COLO829 (cell line): ENCODE measurements at regions not wholly inside any gene's neighbourhood (a gene's known extent, or its start where the extent isn't known, plus 50 kb on each side); places are given as distances from the start of the nearest gene placed in this dataset.

Source experiments
- DNase-seq: peaks from one replicate; pipeline ENCODE4 v3.0.0; 2012; ENCODE audit warnings: low spot score

DNA sequence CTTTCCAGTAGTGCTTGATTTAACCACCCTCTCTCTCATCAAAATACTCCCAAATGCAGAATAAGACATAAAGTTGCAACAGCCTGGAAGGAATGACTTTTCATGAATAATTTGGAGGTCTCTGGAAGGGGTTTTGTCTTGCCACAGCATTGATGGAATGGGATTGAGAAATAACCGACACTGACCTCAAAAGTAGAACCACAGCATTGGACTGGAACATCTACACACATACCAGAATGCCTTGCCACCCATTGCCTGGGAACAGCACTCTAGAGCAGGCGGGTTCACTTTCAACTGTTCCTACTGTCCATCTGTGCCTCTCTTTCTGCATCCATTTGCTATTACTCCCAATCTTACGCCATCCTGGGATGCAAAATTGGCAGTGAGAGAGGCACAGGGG lies 149.1 kb upstream of the USP24 start:
- no peak for DNase-seq

DNA sequence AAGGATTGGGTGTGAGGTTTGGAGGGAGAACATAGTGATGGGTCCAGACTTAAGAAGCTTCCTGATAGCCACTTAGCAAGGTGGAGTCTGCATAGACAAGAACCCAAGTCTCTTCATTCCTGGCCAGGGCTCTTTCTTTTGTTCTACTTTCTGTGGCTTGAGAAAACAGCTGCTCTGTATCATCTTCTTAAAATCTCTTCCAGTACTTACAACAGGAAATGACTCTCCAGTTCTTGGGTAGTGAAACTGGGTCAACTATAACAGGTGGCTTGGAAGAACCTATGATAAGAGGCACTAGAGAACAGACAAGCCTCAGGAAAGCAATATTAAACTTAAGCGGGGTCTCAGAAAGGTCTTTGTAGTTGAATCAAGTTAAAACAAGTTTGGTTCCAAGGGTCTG lies 148.1 kb upstream of the USP24 start:
- DNase-seq = no peak

DNA sequence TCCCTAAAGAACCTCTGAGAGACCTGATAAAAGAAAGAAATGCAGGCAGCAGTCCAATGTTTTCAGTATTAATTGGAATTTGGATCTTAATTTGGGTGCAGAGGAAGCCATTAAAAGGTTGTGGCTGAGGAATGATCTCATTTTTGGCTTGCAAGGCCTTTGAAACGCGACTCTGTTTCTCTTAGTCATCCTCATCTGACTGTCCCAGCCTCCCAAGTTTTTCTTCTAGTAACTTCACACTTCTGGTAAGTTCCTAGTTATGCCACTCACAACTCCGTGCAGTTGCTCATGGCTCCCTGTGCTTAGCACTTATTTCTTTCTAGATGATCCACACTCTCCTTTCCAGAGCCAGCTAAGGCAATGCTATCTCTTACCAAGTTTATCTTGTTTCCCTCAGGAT lies 147.4 kb upstream of the USP24 start:
- no peak for DNase-seq

DNA sequence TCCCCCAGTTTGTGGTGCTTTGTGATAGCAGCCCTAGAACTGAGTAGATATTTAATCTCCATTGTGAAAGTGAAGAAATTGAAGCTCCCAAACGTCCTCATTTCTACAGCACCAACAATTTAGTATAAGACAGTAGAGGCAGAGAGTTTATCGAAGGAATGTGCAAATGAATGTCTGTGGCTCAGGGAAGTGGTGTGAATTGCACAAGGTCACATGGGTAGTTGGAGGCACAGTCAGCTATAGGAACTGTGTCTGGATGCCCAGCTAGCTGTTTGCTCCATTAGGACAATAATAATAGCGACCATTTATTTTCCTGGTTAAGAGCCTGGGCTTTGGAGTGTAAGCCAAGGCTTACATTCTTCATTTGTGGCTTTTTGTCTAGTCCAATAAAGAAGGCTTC lies 144.4 kb upstream of the USP24 start:
- no peak for DNase-seq

DNA sequence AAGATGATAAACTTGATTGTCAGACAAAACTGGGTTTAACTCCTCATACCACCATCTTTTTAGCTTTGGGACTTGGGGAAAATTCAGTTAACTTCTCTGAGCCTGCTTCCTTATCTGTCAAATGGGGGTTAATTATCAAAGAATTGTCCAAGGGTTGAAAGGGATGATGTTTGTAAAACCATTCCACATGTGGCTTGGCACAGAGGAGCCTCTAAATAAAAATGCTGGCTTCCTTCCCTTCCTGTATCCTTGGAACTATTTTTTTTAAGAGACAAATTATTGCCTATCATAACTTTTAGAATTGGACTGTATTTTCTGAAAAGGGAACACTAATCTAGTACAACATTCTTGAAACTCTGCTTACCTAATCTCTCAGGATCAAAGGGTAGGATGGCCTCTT lies 143.4 kb upstream of the USP24 start:
- DNase-seq = no peak

DNA sequence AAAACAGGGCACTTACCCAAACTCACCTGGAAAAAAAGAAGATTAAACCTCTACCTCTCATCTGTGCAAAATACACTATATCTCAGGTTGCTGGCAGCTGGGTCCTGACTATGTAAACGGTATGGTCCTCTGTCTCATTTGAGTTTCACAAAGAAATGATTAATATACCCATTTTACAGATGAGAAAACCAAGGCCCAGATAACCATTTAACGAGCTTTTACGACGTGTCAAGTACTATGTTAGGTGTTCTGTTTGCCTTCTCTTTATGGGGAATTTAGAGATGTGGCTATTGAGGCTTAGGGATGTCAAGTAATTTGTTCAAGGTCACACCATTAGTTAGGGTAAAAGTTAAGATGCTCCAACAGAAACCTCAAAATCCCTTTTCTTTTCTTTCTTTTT lies 140.4 kb upstream of the USP24 start:
- DNase-seq = no peak

DNA sequence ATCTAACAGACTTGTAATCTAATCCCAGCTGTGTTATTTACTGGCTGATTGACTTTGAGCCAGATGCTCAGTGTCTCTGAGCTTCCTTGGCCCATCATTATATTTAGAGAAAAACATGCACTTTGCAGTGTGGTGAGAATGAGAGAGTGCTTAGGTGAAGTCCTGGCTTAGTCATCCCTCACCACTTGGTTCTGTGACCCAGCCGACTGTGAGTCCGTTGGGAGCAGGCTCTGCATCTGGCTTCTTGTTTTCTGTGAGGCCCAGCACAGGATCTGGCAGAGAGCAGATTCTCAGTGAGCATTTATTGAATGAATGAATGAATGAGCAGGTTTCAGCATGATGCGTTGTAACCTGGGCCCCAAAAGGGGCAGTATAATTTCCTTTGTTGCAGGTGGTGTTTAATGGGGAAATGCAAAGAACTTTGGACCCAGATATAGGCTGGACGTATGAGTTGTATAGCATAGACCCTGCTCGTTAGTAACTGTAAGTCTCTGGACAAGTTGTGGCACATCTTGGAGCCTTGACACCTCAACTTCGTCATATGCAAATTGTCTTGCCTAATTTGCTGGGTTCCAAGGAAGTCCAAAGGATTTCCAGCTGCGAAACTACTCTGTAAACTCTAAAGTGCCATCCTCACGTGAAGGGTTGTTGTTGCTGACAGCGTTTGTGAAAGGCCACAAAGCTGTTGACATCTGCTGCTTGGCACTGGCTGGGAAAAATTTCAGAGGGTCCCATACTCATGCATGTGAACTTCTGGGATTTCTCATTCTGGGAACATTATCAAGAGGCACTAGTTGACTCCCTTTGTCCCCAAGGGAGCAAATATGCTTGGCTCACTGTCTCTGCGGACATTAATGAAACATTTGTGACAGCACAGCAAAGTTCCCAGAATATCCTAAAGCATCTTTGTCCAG lies 138.8 kb upstream of the USP24 start:
- no peak for DNase-seq

DNA sequence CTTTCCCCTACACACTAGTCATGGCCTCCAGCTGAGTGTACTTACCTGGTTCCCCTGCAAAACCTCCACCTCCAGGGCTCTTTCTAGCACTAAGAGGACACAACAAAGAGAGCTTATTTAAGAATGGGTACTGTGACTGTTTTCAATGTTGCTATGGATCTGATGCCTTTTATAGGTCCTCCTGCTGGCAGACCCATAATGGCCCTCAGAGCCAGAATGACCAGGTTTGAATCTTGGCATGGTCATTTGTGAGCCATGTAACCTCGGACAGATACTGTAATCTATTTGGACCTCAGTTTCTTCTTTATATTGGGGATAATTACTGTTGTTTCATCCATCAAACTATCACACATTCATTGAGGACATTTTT lies 137.6 kb upstream of the USP24 start:
- DNase-seq = no peak

DNA sequence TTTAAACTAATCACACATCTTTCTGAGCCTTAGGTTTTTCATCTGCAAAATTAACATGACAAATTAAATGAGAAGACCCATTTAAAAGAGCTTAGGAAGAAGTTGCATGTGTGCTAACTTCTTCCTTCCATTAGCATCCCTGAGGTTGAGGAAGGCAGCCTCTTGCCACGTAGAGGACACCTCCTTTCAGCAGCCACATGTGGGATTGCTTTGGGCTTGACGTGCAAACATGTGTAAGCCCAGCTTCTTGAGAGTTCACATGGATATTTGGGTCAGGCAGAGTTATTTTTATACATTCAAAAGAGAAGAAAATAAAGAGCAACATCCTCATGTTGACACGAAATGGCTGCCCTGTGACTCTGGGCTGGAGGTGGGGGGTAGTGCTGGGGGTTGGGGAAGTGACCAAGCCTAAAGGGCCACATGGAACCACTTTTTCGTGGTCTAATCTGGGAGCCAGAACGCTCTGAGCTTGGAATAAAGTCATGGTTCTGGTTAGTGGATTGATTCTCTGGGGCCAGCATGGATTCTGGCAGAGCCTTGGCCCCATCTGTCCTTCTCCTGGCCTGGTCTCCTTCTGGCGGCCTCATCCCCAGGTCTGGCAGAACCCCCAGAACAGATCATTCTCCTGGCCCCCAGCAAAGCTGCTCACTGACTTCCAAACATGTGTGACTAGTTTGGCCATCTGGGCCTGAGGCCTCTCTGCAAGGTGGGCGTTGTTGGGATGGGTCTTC lies 137.1 kb upstream of the USP24 start:
- no peak for DNase-seq

DNA sequence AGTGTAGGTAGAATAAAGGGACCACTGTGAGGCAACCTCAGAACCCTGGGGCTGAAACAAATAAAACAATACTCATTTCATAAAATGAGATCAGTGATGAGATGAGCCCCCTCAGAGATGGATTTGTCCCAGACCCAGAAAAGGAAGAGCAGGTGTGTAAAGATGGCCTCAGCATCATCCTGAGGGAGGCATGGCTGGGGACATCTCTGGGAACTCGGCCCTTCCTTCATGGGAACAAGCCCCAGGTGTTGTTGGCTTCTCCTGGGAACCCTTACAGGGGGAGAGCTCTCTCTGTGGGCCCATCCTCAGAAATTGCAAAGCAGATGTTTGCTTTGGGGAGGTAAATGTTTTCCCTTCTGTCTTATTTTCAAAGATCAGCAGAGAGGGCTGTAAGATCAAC lies 133.2 kb upstream of the USP24 start:
- DNase-seq = no peak

DNA sequence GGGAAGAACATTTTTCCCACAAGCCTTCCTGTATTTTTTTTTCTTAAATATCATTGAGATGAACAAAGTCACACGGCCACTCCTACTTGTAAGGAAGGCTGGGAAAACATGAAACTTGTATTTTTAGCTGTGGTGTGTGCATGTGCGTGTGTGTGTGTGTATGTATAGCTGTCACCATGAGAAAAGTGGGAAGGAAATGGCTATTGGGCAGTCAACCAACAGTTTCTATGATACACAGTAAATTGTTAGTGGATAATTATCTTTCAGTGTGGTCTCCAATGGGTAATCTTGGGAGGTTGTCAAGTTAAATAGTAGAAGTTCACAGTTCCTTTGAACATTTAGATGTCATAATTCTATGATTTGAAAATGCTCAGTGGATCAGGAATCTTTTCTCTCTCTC lies 132.7 kb upstream of the USP24 start:
- DNase-seq = no peak

DNA sequence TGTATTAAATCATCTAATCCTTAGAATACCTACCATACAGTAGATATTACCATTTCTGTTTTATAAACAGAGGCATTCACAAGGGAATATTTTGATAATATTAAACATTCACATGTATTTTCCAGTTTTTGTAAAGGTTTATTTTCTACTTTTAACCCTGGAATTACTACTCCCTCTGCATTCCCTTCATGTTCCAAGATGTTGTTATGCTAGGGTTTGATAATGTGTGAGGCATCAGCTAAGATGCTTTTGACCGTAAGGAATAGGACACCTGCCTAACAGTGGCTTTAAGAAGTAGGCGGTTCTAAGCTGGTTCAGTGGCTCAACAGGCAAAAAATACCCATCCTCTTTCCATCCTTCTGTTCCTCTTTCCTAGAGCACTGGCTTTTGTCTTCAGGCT lies 131.9 kb upstream of the USP24 start:
- DNase-seq = no peak

DNA sequence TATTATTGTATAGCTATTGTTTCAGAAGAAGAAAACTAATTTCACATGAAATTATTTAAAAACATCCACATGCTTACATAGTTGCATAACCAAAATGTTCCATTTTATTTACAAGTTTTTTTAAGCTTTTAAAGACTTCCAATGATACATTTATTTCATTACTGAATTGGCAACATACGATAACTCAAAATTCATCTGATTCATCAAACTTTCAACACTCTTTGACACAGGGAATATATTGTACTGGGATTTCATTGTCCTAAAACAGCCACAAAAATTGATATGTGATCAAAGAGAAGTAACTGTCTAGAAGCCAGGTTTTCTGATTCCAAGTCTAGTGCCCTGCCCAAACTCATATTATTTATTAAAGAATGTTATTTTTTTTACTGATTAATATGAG lies 131.4 kb upstream of the USP24 start:
- DNase-seq = no peak

DNA sequence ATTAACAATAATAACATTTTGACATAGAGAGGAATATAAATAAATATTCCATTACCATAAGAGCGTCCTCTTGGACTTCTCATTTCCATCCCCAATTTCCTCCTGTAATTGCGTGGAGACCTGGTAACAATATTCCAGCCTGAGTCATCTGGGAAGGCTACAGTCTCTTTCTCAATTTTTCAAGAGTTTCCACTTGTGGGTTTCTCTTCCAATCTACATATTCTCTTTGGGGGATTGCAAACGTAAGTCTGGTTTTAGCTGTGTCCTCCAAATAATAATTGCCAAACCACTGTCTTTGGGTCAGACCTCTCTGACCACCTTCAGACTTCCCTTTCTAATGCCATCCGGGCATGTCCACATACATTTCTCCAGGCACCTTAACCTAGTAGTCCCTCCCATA lies 124.5 kb upstream of the USP24 start:
- no peak for DNase-seq

DNA sequence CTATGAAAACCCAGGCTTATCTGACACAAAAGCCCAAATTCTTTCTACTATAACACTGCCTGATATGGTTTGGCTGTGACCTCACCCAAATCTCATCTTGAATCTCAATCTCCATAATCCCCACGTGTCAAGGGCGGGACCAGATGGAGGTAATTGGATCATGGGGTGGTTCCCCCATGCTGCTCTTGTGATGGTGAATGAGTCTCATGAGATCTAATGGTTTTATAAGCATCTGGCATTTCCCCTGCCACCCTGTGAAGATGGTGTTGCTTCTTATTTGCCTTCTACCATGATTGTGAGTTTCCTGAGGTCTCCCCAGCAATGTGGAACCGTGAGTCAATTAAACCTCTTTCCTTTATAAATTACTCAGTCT lies 123.3 kb upstream of the USP24 start:
- DNase-seq = no peak

DNA sequence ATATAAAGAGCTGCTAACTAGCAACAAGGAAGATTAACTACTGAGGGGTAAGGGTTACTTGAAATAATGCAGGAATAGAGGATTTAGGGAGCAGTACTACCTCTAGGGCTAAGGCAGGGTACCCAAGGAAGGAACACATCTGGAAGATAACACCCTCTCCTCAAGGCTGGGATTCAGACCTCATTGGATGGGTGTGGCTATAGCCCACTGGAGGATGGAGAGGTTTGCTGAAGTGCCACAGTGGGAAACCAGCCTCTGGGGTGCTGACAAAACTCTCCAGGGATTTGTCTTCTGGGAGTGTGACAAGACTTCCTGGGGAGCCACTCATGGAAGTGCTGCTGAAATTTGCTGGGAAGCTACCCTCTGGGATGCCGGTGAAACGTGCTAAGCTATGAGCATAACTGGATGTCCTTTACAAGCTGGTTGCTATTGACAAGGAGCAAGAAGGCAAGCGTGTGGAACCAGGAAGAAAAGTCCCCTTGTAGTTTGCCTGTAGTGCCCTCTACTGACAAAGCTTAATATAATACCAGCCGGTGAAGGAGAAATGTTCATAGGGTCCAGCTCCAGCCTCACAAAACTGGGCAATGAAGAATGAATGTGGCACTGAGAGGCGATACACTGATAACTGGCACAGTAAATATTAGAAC lies 122.8 kb upstream of the USP24 start:
- peak; percentile 37 for DNase-seq

DNA sequence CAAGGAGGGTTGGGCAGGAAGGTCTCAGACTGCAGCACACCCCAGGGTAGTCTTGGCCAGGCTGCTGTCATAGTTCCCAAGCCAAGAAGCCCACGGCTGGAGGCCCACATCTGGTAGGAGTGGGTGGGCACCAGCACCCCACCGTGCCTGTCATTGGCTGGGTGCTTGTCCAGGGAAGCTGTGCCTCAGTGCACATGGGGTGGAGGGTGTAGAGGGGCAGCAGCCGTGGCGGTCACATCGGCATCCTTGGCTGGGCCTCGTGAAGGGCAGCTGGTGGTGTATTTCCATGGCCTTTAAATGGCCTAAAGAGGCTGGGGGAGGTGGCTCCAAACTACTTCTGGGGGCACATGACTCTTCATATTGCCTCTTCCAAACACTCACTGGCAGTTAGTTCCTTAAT lies 119.6 kb upstream of the USP24 start:
- no peak for DNase-seq

DNA sequence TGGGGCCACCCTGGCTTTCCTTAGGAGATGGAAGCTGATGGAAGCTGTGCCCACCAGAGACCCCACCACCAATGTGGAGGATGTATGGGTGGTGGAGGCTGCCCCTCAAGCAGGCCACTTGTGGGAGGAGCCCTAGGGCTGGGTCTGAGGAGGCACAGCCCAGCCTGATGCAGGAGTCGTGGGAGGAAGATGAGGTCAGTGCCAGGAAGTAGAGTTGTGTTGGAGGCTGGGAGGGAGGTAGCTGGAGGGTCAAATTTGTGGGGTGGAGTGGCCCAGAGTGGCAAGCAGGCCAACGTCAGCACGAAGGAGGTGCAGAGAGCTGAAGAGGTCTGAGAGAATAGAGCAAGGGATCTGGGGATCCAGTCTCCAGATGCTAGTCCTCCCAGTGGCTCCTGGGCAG lies 119.0 kb upstream of the USP24 start:
- no peak for DNase-seq

DNA sequence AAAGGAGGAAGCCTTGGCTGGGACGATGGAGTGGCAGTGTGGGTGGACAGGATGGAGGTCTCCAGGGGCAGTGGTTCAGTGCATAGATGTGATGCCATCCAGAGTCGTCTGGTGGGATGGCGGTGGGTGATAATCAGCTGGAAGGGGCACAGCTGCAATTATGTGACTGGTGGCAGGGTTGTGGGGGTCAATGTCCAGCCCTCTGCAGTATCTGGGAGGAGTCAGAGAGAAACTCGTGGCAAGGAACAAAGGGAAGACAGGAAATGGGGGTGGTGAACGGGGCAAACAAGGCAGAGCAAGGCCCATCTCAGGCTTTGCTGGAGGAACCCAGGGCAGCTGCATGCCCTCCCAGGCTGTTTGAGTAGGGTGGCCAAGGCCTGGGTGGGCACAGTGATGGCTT lies 118.3 kb upstream of the USP24 start:
- DNase-seq = no peak

DNA sequence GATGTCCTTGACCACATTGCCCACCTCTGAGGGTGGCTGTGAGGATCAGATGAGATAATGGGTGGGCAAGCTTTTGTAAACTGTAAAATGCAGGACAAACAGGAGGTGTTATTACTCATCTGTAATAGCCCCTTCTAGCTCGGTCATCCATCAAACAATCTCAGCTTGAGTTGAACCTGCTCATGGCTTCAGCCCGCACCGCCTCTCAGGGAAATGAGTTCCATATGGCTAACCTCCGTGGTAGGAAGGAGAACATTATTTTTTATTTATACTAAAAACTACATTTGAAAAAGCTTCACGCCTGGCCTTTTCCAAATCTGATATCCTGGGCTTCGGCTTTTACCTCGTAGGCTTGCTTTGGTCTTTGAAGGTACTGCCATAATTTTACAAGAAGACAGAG lies 116.2 kb upstream of the USP24 start:
- no peak for DNase-seq

DNA sequence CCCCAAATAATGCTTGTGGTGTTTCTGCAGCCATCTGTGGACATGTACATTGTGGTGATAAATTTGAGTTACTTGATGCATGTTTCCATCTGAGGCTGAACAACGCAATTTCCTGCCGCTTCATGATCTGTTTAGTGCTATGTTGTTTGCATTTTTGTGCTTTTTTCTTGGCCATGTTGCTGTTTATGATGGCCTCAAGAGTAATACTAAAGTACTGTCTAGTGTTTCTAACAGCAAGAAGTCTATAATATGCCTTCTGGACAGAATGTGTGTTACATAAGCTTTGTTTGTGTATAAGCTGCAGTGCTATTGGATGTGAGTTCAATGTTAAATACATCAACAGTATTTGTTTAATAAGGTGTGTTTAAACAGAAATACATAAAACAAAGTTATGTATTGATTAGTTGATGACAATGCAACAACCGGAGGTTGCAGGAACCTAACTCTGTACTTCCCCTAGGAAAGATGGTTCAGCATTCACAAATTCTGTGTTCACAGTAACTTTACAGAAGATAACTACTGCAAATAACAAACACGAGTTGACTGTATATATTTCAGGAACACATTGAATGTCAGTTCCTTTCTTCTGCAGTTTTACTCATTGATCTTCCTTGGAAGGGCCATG lies 114.8 kb upstream of the USP24 start:
- no peak for DNase-seq

DNA sequence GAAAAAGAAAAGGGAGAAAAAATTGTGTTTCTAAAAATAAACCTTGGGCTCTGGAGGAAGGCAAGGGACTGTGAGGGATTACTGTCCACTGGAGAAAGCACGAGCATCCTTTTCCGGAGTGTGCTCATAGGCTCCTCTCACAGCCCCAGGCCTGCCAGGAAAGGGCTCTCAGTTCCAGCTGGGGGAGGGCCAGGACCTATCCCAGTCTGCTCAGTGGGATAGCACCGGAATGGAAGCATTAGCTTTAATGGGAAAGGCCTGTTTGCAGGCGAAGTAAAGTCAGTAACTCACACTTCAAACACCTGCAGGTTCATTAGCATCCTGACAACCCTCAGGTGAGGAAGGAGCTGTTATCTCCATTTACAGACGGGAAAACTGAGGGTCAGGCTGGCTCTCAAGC lies 113.9 kb upstream of the USP24 start:
- DNase-seq = no peak
